Endodermal cell (in vitro differentiated cells): ENCODE measurements at regions not wholly inside any gene's neighbourhood (a gene's known extent, or its start where the extent isn't known, plus 50 kb on each side); places are given as distances from the start of the nearest gene placed in this dataset.

Source experiments
- DNase-seq: peaks from one replicate; pipeline ENCODE4 v3.0.0-alpha.2; 2017
- H3K27ac ChIP-seq: 2 replicates; pipeline ENCODE4 v1.5.1; 2013; ENCODE audit warnings: mild to moderate bottlenecking, low read depth, low read length, moderate library complexity
- H3K27me3 ChIP-seq: 2 replicates; pipeline ENCODE4 v1.6.1; 2013; ENCODE audit warnings: mild to moderate bottlenecking, low read length, moderate library complexity; ENCODE audit not compliant: insufficient read depth, control insufficient read depth, poor library complexity, severe bottlenecking
- H3K36me3 ChIP-seq: 2 replicates; pipeline ENCODE4 v1.7.0; 2013; ENCODE audit warnings: mild to moderate bottlenecking, low read length, moderate library complexity; ENCODE audit not compliant: control insufficient read depth, insufficient read depth
- H3K4me1 ChIP-seq: one replicate; pipeline ENCODE4 v1.7.0; 2013; ENCODE audit warnings: low read length; ENCODE audit not compliant: control insufficient read depth, insufficient read depth
- H3K4me3 ChIP-seq: 2 replicates; pipeline ENCODE4 v1.5.1; 2013; ENCODE audit warnings: mild to moderate bottlenecking, low read length, moderate library complexity
- H3K9ac ChIP-seq: 2 replicates; pipeline ENCODE4 v1.6.1; 2013; ENCODE audit warnings: mild to moderate bottlenecking, low read length, moderate library complexity; ENCODE audit not compliant: poor library complexity, severe bottlenecking; ENCODE audit errors: extremely low read depth
- H3K9me3 ChIP-seq: 2 replicates; pipeline ENCODE4 v1.6.1; 2013; ENCODE audit warnings: mild to moderate bottlenecking, low read length, moderate library complexity; ENCODE audit not compliant: control insufficient read depth
- H3K27ac Mint-ChIP-seq: 2 replicates; pipeline ENCODE4 v1.8.0; 2020; ENCODE audit warnings: mixed read lengths
- H3K27me3 Mint-ChIP-seq: 2 replicates; pipeline ENCODE4 v1.8.0; 2021; ENCODE audit warnings: mild to moderate bottlenecking, mixed read lengths; ENCODE audit not compliant: insufficient read depth
- H3K36me3 Mint-ChIP-seq: 2 replicates; pipeline ENCODE4 v1.8.0; 2020; ENCODE audit warnings: low read depth, mixed read lengths
- H3K4me1 Mint-ChIP-seq: 2 replicates; pipeline ENCODE4 v1.8.0; 2020; ENCODE audit warnings: mixed read lengths
- H3K4me3 Mint-ChIP-seq: 2 replicates; pipeline ENCODE4 v1.8.0; 2020; ENCODE audit warnings: mild to moderate bottlenecking, moderate library complexity, mixed read lengths
- H3K9me3 Mint-ChIP-seq: 2 replicates; pipeline ENCODE4 v1.8.0; 2020; ENCODE audit warnings: mild to moderate bottlenecking, mixed read lengths
- CTCF ChIP-seq: fragments of 200-600 bp; sonication (generic); conservative IDR thresholded peaks from 2 replicates; pipeline ENCODE4 v1.5.0; 2021; ENCODE audit warnings: antibody characterized with exemption, mild to moderate bottlenecking
- WGBS, 2 experiments: methylation state at CpG; one replicate each; pipeline versions ENCODE4 v1.1.5 to v1.1.7; 2013; ENCODE audit warnings: missing lambda C conversion rate in 2 of 2, mixed read lengths in 1 of 2; ENCODE audit not compliant: insufficient coverage in 1 of 2, insufficient read length in 1 of 2; 5-methylcytosine and 5-hydroxymethylcytosine counted together

DNA sequence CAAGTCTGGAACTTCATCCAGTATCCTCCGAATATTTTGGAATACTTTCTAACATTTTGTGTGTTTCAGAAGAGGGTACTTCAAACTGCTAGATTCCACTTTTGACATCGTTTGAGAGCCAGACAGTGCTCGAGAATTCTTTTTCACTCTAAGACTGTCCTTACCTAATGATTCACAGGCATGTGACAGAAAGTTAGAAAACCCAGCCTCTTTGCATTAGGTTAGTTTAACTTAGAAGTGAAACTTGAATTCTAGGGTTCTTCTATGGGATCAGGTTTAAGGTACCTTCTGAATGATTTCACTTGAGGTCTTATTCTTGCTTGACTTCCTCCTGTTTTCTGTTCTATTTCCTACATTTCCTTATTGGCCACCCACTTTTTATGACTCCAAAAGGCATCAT, 431.8 kb downstream of the SLC6A15 start:
- Histone ChIP-seq H3K27me3 (no peaks in the 10 kb centered on the region), H3K9me3 (no peaks in the 10 kb centered on the region), H3K4me3 (no peak overlapping the region), H3K36me3 (no peaks in the 10 kb centered on the region), H3K4me1 (no peaks in the 10 kb centered on the region), H3K9ac (no peak overlapping the region), H3K27ac (no peak overlapping the region)
- no peaks in the 10 kb centered on the region for H3K4me1 Mint-ChIP-seq
- H3K4me3 Mint-ChIP-seq: no peak overlapping the region
- no peaks in the 10 kb centered on the region for H3K9me3 Mint-ChIP-seq
- H3K27ac Mint-ChIP-seq: no peak overlapping the region
- no peaks in the 10 kb centered on the region for H3K27me3 Mint-ChIP-seq
- TF ChIP-seq CTCF: no peak
- DNase-seq: no peak
- no peaks in the 10 kb centered on the region for H3K36me3 Mint-ChIP-seq
- 82 to 90% methylated on average over 3 of the region's 3 CpGs for WGBS, 2 experiments

DNA sequence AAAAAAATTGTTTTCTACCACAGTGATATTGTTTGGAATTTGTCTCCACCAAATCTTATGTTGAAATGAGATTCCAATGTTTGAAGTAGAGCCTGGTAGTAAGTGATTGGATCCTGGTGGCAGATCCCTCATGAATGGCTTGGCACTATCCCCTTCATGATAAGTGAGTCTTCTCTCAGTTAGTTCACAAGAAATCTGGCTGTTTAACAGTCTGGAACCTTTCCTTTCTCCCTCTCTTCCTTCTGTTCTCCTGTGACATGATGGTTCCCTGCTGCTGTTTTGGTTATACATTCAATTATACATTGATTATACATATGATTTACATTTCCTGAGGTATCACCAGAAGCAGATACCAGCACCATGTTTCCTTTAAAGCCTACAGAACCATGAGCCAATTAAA, 442.2 kb downstream of the SLC6A15 start:
- Histone ChIP-seq H3K4me1 (no peaks in the 10 kb centered on the region), H3K9me3 (no peaks in the 10 kb centered on the region), H3K27ac (no peak overlapping the region), H3K4me3 (no peak overlapping the region), H3K27me3 (no peaks in the 10 kb centered on the region), H3K36me3 (no peaks in the 10 kb centered on the region), H3K9ac (no peak overlapping the region)
- TF ChIP-seq CTCF: no peak
- Mint-ChIP-seq H3K4me3 (no peak overlapping the region), H3K27me3 (no peaks in the 10 kb centered on the region), H3K4me1 (no peaks in the 10 kb centered on the region), H3K36me3 (no peaks in the 10 kb centered on the region), H3K27ac (no peak overlapping the region), H3K9me3 (no peaks in the 10 kb centered on the region)
- no peak for DNase-seq

GRCh38 chr12:84464616-84465015, 448.0 kb downstream of the SLC6A15 start:
- H3K36me3 Mint-ChIP-seq: no peaks in the 10 kb centered on the region
- H3K36me3 ChIP-seq: no peaks in the 10 kb centered on the region
- no peaks in the 10 kb centered on the region for H3K4me1 ChIP-seq
- H3K27ac Mint-ChIP-seq: no peak overlapping the region
- DNase-seq: no peak
- no peaks in the 10 kb centered on the region for H3K9me3 ChIP-seq
- no peaks in the 10 kb centered on the region for H3K4me1 Mint-ChIP-seq
- H3K27ac ChIP-seq: no peak overlapping the region
- H3K27me3 ChIP-seq: no peaks in the 10 kb centered on the region
- no peak overlapping the region for H3K4me3 ChIP-seq
- WGBS, 2 experiments: 89 to 100% methylated on average over 2 to 4 of the region's 5 CpGs
- H3K9ac ChIP-seq: no peak overlapping the region
- H3K4me3 Mint-ChIP-seq: no peak overlapping the region
- peaks cover 2% of the 10 kb centered on the region for H3K9me3 Mint-ChIP-seq
- H3K27me3 Mint-ChIP-seq: no peaks in the 10 kb centered on the region
- no peak for TF ChIP-seq CTCF
